Activated CD4-positive, alpha-beta T cell treated with anti-CD3 and anti-CD28 coated beads for 36 hours (primary cell): ENCODE measurements at regions not wholly inside any gene's neighbourhood (a gene's known extent, or its start where the extent isn't known, plus 50 kb on each side); places are given as distances from the start of the nearest gene placed in this dataset.

Source experiments
- ATAC-seq: fragments of 200-7000 bp; cut with Tn5 transposase; one replicate; pipeline ENCODE4 v1.10.0; 2021; ENCODE audit warnings: mild to moderate bottlenecking, moderate library complexity
- CTCF ChIA-PET: fragments of 350-600 bp; sonication (Branson Sonifier 250); formaldehyde crosslinking; loops from one replicate; lab custom pipeline; 2021; ENCODE audit warnings: antibody characterized with exemption; lab: Charles Lee
- POLR2A ChIA-PET: fragments of 350-600 bp; sonication (Branson Sonifier 250); formaldehyde crosslinking; loops from one replicate; lab custom pipeline; 2021; ENCODE audit warnings: antibody characterized with exemption, inconsistent platforms; lab: Charles Lee
- DNase-seq: peaks from one replicate; pipeline ENCODE4 v3.0.0-alpha.2; 2020
- H3K27ac Mint-ChIP-seq: one replicate; pipeline ENCODE4 v1.8.0; 2021; ENCODE audit warnings: mixed read lengths
- H3K27me3 Mint-ChIP-seq: one replicate; pipeline ENCODE4 v1.8.0; 2021; ENCODE audit warnings: mixed read lengths
- H3K36me3 Mint-ChIP-seq: one replicate; pipeline ENCODE4 v1.8.0; 2021; ENCODE audit warnings: low read depth, mixed read lengths
- H3K4me1 Mint-ChIP-seq: one replicate; pipeline ENCODE4 v1.8.0; 2021; ENCODE audit warnings: mixed read lengths
- H3K4me3 Mint-ChIP-seq: one replicate; pipeline ENCODE4 v1.8.0; 2021; ENCODE audit warnings: mild to moderate bottlenecking, moderate library complexity, mixed read lengths
- H3K9me3 Mint-ChIP-seq: one replicate; pipeline ENCODE4 v1.8.0; 2021; ENCODE audit warnings: low read depth, mixed read lengths
- intact Hi-C, 2 experiments: fragments of 100-400 bp; cut with DNase I in 1 of 2; cut with micrococcal nuclease in 1 of 2; formaldehyde crosslinking; loops; one replicate each; pipeline versions ENCODE4 v1.14.2 to v1.15.1; 2022 to 2024; cut with DNase I, micrococcal nuclease

- H3K36me3 Mint-ChIP-seq: no peaks in the 10 kb centered on the region
- peaks cover 4% of the 10 kb centered on the region for H3K9me3 Mint-ChIP-seq
- intact Hi-C loops: no loop called here
- no peaks in the 10 kb centered on the region for H3K4me1 Mint-ChIP-seq
- H3K27me3 Mint-ChIP-seq: no peaks in the 10 kb centered on the region
- DNase-seq: no peak
- no peak overlapping the region for H3K4me3 Mint-ChIP-seq
- ChIA-PET CTCF (no interaction called here), POLR2A (no interaction called here)
- H3K27ac Mint-ChIP-seq: no peak overlapping the region
- no peak for ATAC-seq
Measured at GRCh38 chr21:38965910-38966504, 160.3 kb downstream of the ETS2 start.

- no peak for ATAC-seq
- POLR2A ChIA-PET: no interaction called here
- no peaks in the 10 kb centered on the region for H3K4me1 Mint-ChIP-seq
- peaks cover 4% of the 10 kb centered on the region for H3K9me3 Mint-ChIP-seq
- CTCF ChIA-PET: interaction anchor here (0.6 kb wide), 1 partner anchor 396 kb away, joined by 4 read pairs; no protein-coding TSS in a partner anchor
- no peak for DNase-seq
- no peak overlapping the region for H3K27ac Mint-ChIP-seq
- no peaks in the 10 kb centered on the region for H3K36me3 Mint-ChIP-seq
- intact Hi-C loops: no loop called here
- no peaks in the 10 kb centered on the region for H3K27me3 Mint-ChIP-seq
- no peak overlapping the region for H3K4me3 Mint-ChIP-seq
Measured at GRCh38 chr21:38965241-38965640, 159.5 kb downstream of the ETS2 start.

- ATAC-seq (no peak), DNase-seq (no peak)
- intact Hi-C loops: no loop called here
- CTCF ChIA-PET: interaction anchor here (1.3 kb wide), 1 partner anchor 15 kb away, joined by 3 read pairs; no protein-coding TSS in a partner anchor
- Mint-ChIP-seq H3K36me3 (no peaks in the 10 kb centered on the region), H3K27me3 (no peaks in the 10 kb centered on the region), H3K9me3 (peaks cover 4% of the 10 kb centered on the region), H3K4me1 (peaks cover 10% of the 10 kb centered on the region), H3K4me3 (no peak overlapping the region), H3K27ac (no peak overlapping the region)
- POLR2A ChIA-PET: no interaction called here
Measured at GRCh38 chr21:38963006-38963405, 157.3 kb downstream of the ETS2 start.

- H3K4me3 Mint-ChIP-seq: no peak overlapping the region
- DNase-seq: no peak
- H3K27me3 Mint-ChIP-seq: no peaks in the 10 kb centered on the region
- intact Hi-C loops: no loop called here
- ChIA-PET CTCF (no interaction called here), POLR2A (no interaction called here)
- no peak overlapping the region for H3K27ac Mint-ChIP-seq
- peaks cover 12% of the 10 kb centered on the region for H3K4me1 Mint-ChIP-seq
- H3K9me3 Mint-ChIP-seq: peaks cover 4% of the 10 kb centered on the region
- ATAC-seq: no peak
- H3K36me3 Mint-ChIP-seq: no peaks in the 10 kb centered on the region
Measured at GRCh38 chr21:38960251-38960650, 154.5 kb downstream of the ETS2 start.

GRCh38 chr21:38959692-38960061 is 153.9 kb downstream of the ETS2 start:
- ATAC-seq: no peak
- ChIA-PET POLR2A (no interaction called here), CTCF (interaction anchor here (0.6 kb wide), 1 partner anchor 378 kb away, joined by 3 read pairs; no protein-coding TSS in a partner anchor)
- Mint-ChIP-seq H3K36me3 (no peaks in the 10 kb centered on the region), H3K9me3 (peaks cover 4% of the 10 kb centered on the region), H3K27me3 (no peaks in the 10 kb centered on the region), H3K4me1 (peaks cover 12% of the 10 kb centered on the region), H3K27ac (peak overlapping the region; percentile 85), H3K4me3 (no peak overlapping the region)
- intact Hi-C loops: loop anchor here in 1 of 2 experiments (1.0 kb wide), 1 partner anchor 192 kb away; no protein-coding TSS in a partner anchor
- no peak for DNase-seq

- DNase-seq (peak; percentile 46), ATAC-seq (peak; percentile 96)
- Mint-ChIP-seq H3K4me3 (no peak overlapping the region), H3K9me3 (peaks cover 4% of the 10 kb centered on the region), H3K27me3 (peaks cover under 1% of the 10 kb centered on the region), H3K36me3 (no peaks in the 10 kb centered on the region), H3K27ac (peak overlapping the region; percentile 85), H3K4me1 (peaks cover 12% of the 10 kb centered on the region)
- POLR2A ChIA-PET: no interaction called here
- intact Hi-C loops: loop anchor here in 1 of 2 experiments (1.0 kb wide), 1 partner anchor 192 kb away; no protein-coding TSS in a partner anchor
- CTCF ChIA-PET: interaction anchor here (0.6 kb wide), 2 partner anchors 152 to 377 kb away, joined by 3 read pairs; no protein-coding TSS in a partner anchor
Measured at GRCh38 chr21:38958940-38959691, 153.4 kb downstream of the ETS2 start.

GRCh38 chr21:38958323-38958705 is 152.6 kb downstream of the ETS2 start:
- no peaks in the 10 kb centered on the region for H3K36me3 Mint-ChIP-seq
- DNase-seq (no peak), ATAC-seq (no peak)
- H3K27ac Mint-ChIP-seq: no peak overlapping the region
- H3K4me3 Mint-ChIP-seq: no peak overlapping the region
- H3K9me3 Mint-ChIP-seq: peaks cover 4% of the 10 kb centered on the region
- peaks cover 12% of the 10 kb centered on the region for H3K4me1 Mint-ChIP-seq
- ChIA-PET POLR2A (no interaction called here), CTCF (no interaction called here)
- peaks cover 3% of the 10 kb centered on the region for H3K27me3 Mint-ChIP-seq
- intact Hi-C loops: no loop called here

- Mint-ChIP-seq H3K4me1 (peaks cover 12% of the 10 kb centered on the region), H3K27me3 (peaks cover 4% of the 10 kb centered on the region), H3K36me3 (no peaks in the 10 kb centered on the region), H3K27ac (no peak overlapping the region), H3K9me3 (peaks cover 3% of the 10 kb centered on the region), H3K4me3 (no peak overlapping the region)
- intact Hi-C loops: no loop called here
- no peak for DNase-seq
- ChIA-PET POLR2A (interaction anchor here (0.6 kb wide), 1 partner anchor 43 kb away, joined by 3 read pairs; no protein-coding TSS in a partner anchor), CTCF (no interaction called here)
- ATAC-seq: no peak
Measured at GRCh38 chr21:38957575-38958322, 152.0 kb downstream of the ETS2 start.

- ATAC-seq: no peak
- CTCF ChIA-PET: interaction anchor here (0.5 to 0.6 kb wide), 2 partner anchors 180 to 1020 kb away, joined by 4 read pairs; no protein-coding TSS in a partner anchor
- intact Hi-C loops: no loop called here
- Mint-ChIP-seq H3K27me3 (peaks cover 7% of the 10 kb centered on the region), H3K27ac (no peak overlapping the region), H3K4me3 (no peak overlapping the region), H3K4me1 (peaks cover 12% of the 10 kb centered on the region), H3K9me3 (peaks cover 2% of the 10 kb centered on the region), H3K36me3 (no peaks in the 10 kb centered on the region)
- no peak for DNase-seq
- POLR2A ChIA-PET: interaction anchor here (0.6 kb wide), 2 partner anchors 42 to 219 kb away, joined by 3 read pairs; no protein-coding TSS in a partner anchor
Measured at GRCh38 chr21:38956856-38957571, 151.3 kb downstream of the ETS2 start.

- ATAC-seq: no peak
- CTCF ChIA-PET: interaction anchor here (0.5 to 0.6 kb wide), 3 partner anchors 180 to 1021 kb away, joined by 3 to 4 read pairs (median 4); no protein-coding TSS in a partner anchor
- Mint-ChIP-seq H3K9me3 (no peaks in the 10 kb centered on the region), H3K4me1 (peaks cover 12% of the 10 kb centered on the region), H3K27ac (no peak overlapping the region), H3K4me3 (no peak overlapping the region), H3K36me3 (no peaks in the 10 kb centered on the region), H3K27me3 (peaks cover 10% of the 10 kb centered on the region)
- POLR2A ChIA-PET: interaction anchor here (0.6 kb wide), 1 partner anchor 218 kb away, joined by 3 read pairs; no protein-coding TSS in a partner anchor
- DNase-seq: no peak
- intact Hi-C loops: no loop called here
Measured at GRCh38 chr21:38956521-38956855, 150.8 kb downstream of the ETS2 start.

- H3K4me1 Mint-ChIP-seq: peaks cover 12% of the 10 kb centered on the region
- CTCF ChIA-PET: interaction anchor here (0.5 kb wide), 1 partner anchor 281 kb away, joined by 3 read pairs; no protein-coding TSS in a partner anchor
Measured at GRCh38 chr21:38956007-38956406, 150.3 kb downstream of the ETS2 start.

More at GRCh38 chr21:38956007-38956406, 150.3 kb downstream of the ETS2 start:
- DNase-seq (no peak), ATAC-seq (no peak)
- H3K27me3 Mint-ChIP-seq: peaks cover 10% of the 10 kb centered on the region
- POLR2A ChIA-PET: no interaction called here
- H3K9me3 Mint-ChIP-seq: no peaks in the 10 kb centered on the region
- H3K36me3 Mint-ChIP-seq: no peaks in the 10 kb centered on the region
- H3K27ac Mint-ChIP-seq: no peak overlapping the region
- H3K4me3 Mint-ChIP-seq: no peak overlapping the region
- intact Hi-C loops: no loop called here
